HL-60 (cell line): ENCODE measurements at regions not wholly inside any gene's neighbourhood (a gene's known extent, or its start where the extent isn't known, plus 50 kb on each side); places are given as distances from the start of the nearest gene placed in this dataset.
A peak's percentile ranks its signal among the peaks of the same experiment; 100 is the strongest.

Experiments used
- DNase-seq, 2 experiments: peaks; one replicate each; pipeline ENCODE4 v3.0.0-alpha.2; 2010 to 2020; ENCODE audit warnings: low read depth in 1 of 2, low spot score in 1 of 2
- H3K27ac ChIP-seq: fragments of 250-450 bp; sonication (Bioruptor Pico); replicated peaks from 2 replicates; pipeline ENCODE4 v1.5.1; 2020; ENCODE audit warnings: mild to moderate bottlenecking, moderate library complexity
- H3K27me3 ChIP-seq: fragments of 250-450 bp; sonication (Bioruptor Pico); 2 replicates; pipeline ENCODE4 v1.5.1; 2021; ENCODE audit warnings: mild to moderate bottlenecking, moderate library complexity; ENCODE audit not compliant: insufficient read depth, poor library complexity, severe bottlenecking
- H3K4me3 ChIP-seq: replicated peaks from 2 replicates; pipeline ENCODE4 v1.5.1; 2011; ENCODE audit warnings: mild to moderate bottlenecking, control low read depth, low read length; ENCODE audit not compliant: insufficient read depth
- GABPA ChIP-seq: IDR thresholded peaks from 2 replicates; pipeline ENCODE4 v1.6.1; 2012; ENCODE audit warnings: low read depth
- POLR2AphosphoS5 ChIP-seq: IDR thresholded peaks from 2 replicates; pipeline ENCODE4 v1.6.1; 2012; ENCODE audit warnings: low read depth
- SPI1 ChIP-seq: IDR thresholded peaks from 2 replicates; pipeline ENCODE4 v1.6.1; 2012; ENCODE audit warnings: low read depth, mild to moderate bottlenecking, borderline replicate concordance
- TF ChIP-seq, protein P1 (sequence below): IDR thresholded peaks from one replicate; pipeline ENCODE4 v1.5.1; 2011; ENCODE audit warnings: low read length, control low read depth, inconsistent platforms; ENCODE audit not compliant: insufficient read depth
- TF ChIP-seq, protein P2 (sequence below): IDR thresholded peaks from 2 replicates; pipeline ENCODE4 v1.6.1; 2012; ENCODE audit warnings: low read depth; ENCODE audit not compliant: insufficient replicate concordance

DNA sequence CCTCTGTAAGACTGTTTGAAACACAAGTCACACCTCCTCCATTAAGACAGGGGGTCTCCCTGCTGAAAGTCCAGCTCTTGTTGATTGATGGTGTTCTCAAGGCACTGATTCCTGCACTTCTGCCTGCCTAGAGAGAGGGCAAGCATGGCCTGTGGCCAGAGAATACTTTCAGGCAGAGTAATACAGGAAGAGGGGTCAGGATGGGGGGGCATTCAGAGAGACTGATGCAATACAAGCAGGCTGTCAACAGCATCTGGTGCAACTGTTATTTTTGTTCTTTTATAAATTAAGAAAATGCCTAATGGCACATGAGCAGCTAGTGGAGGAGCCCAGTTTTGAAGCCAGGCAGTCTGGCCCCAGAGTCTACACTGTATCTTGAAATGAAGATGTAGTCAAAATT is 302.2 kb downstream of the DIRAS2 start:
- no peaks in the 10 kb centered on the region for H3K27me3 ChIP-seq
- no peak for DNase-seq
- TF ChIP-seq GABPA (no peak), POLR2AphosphoS5 (no peak), SPI1 (no peak)
- TF ChIP-seq, protein P1, sequence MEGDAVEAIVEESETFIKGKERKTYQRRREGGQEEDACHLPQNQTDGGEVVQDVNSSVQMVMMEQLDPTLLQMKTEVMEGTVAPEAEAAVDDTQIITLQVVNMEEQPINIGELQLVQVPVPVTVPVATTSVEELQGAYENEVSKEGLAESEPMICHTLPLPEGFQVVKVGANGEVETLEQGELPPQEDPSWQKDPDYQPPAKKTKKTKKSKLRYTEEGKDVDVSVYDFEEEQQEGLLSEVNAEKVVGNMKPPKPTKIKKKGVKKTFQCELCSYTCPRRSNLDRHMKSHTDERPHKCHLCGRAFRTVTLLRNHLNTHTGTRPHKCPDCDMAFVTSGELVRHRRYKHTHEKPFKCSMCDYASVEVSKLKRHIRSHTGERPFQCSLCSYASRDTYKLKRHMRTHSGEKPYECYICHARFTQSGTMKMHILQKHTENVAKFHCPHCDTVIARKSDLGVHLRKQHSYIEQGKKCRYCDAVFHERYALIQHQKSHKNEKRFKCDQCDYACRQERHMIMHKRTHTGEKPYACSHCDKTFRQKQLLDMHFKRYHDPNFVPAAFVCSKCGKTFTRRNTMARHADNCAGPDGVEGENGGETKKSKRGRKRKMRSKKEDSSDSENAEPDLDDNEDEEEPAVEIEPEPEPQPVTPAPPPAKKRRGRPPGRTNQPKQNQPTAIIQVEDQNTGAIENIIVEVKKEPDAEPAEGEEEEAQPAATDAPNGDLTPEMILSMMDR: no peak
- TF ChIP-seq, protein P2, sequence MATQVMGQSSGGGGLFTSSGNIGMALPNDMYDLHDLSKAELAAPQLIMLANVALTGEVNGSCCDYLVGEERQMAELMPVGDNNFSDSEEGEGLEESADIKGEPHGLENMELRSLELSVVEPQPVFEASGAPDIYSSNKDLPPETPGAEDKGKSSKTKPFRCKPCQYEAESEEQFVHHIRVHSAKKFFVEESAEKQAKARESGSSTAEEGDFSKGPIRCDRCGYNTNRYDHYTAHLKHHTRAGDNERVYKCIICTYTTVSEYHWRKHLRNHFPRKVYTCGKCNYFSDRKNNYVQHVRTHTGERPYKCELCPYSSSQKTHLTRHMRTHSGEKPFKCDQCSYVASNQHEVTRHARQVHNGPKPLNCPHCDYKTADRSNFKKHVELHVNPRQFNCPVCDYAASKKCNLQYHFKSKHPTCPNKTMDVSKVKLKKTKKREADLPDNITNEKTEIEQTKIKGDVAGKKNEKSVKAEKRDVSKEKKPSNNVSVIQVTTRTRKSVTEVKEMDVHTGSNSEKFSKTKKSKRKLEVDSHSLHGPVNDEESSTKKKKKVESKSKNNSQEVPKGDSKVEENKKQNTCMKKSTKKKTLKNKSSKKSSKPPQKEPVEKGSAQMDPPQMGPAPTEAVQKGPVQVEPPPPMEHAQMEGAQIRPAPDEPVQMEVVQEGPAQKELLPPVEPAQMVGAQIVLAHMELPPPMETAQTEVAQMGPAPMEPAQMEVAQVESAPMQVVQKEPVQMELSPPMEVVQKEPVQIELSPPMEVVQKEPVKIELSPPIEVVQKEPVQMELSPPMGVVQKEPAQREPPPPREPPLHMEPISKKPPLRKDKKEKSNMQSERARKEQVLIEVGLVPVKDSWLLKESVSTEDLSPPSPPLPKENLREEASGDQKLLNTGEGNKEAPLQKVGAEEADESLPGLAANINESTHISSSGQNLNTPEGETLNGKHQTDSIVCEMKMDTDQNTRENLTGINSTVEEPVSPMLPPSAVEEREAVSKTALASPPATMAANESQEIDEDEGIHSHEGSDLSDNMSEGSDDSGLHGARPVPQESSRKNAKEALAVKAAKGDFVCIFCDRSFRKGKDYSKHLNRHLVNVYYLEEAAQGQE: no peak
- H3K27ac ChIP-seq: no peak overlapping the region
- H3K4me3 ChIP-seq: no peak overlapping the region

- no peak for DNase-seq
- Histone ChIP-seq H3K4me3 (no peak overlapping the region), H3K27me3 (no peaks in the 10 kb centered on the region), H3K27ac (no peak overlapping the region)
- no peak for TF ChIP-seq POLR2AphosphoS5
- TF ChIP-seq GABPA: no peak
- TF ChIP-seq, protein P2: no peak
- TF ChIP-seq, protein P1: no peak
- no peak for TF ChIP-seq SPI1
Measured at GRCh38 chr9:90342607-90343006, 300.0 kb downstream of the DIRAS2 start.

DNA sequence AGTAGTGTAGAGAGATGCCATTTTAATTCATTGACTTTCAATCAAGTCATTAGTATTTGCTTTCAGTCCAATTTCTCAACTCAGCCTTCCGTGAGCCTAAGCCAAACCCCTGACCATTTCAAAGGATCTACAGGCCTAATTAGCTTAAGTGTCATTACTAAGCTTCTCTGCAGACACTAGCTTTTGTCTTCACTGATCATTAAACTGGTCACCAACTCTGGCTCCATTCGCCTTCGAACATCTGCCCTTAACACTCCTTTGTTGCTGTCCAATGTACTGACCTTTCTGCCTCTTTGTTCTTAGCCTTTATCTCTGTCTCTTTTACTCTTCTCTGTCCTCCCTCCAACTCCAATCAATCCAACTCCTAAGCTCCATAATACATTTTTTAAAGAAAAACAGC is 299.3 kb downstream of the DIRAS2 start:
- no peaks in the 10 kb centered on the region for H3K27me3 ChIP-seq
- no peak overlapping the region for H3K27ac ChIP-seq
- DNase-seq: no peak
- TF ChIP-seq, protein P2: peak; percentile 91
- no peak for TF ChIP-seq GABPA
- H3K4me3 ChIP-seq: no peak overlapping the region

GRCh38 chr9:90343991-90344390 is 298.6 kb downstream of the DIRAS2 start:
- Histone ChIP-seq H3K4me3 (no peak overlapping the region), H3K27ac (no peak overlapping the region), H3K27me3 (no peaks in the 10 kb centered on the region)
- no peak for DNase-seq
- TF ChIP-seq, protein P1: no peak
- TF ChIP-seq, protein P2: no peak
- no peak for TF ChIP-seq SPI1
